ENCODE measurements at regions not wholly inside any gene's neighbourhood (a gene's known extent, or its start where the extent isn't known, plus 50 kb on each side); places are given as distances from the start of the nearest gene placed in this dataset.

DNA sequence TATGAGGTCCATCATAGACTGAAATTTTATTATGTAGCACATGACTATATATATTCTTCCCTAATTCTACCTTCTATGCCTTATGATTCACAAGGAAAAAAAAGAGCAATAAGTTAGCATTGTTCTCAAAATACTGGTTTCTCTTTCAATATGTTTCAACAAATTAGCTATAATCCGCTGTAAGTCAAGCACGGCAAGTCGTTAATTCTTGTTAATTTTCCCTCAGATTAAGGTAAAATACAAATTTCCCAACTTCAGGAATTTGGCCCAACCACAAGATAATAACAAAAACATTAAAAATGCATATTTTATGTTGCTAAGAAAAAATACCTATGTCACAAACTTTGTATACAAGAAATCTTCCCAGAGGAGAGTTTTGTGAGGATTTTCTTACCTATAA is 296.5 kb upstream of the GALNTL6 start:
- TF ChIP-seq, protein P1, sequence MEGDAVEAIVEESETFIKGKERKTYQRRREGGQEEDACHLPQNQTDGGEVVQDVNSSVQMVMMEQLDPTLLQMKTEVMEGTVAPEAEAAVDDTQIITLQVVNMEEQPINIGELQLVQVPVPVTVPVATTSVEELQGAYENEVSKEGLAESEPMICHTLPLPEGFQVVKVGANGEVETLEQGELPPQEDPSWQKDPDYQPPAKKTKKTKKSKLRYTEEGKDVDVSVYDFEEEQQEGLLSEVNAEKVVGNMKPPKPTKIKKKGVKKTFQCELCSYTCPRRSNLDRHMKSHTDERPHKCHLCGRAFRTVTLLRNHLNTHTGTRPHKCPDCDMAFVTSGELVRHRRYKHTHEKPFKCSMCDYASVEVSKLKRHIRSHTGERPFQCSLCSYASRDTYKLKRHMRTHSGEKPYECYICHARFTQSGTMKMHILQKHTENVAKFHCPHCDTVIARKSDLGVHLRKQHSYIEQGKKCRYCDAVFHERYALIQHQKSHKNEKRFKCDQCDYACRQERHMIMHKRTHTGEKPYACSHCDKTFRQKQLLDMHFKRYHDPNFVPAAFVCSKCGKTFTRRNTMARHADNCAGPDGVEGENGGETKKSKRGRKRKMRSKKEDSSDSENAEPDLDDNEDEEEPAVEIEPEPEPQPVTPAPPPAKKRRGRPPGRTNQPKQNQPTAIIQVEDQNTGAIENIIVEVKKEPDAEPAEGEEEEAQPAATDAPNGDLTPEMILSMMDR (IDR thresholded peaks at IDR 0.05; ENCODE audit: extremely low read depth in 1 of 2, insufficient read depth in 1 of 2, low read depth in 1 of 2, low read length in 2 of 2) = no peak
- TF ChIP-seq, protein P2, sequence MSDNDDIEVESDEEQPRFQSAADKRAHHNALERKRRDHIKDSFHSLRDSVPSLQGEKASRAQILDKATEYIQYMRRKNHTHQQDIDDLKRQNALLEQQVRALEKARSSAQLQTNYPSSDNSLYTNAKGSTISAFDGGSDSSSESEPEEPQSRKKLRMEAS (IDR thresholded peaks at IDR 0.05; ENCODE audit: insufficient read depth, insufficient read length) = no peak
- no peak for TF ChIP-seq POLR2AphosphoS5 (IDR thresholded peaks at IDR 0.05; ENCODE audit: insufficient read depth, low read depth, low read length)
